ENCODE measurements at regions not wholly inside any gene's neighbourhood (a gene's known extent, or its start where the extent isn't known, plus 50 kb on each side); places are given as distances from the start of the nearest gene placed in this dataset.

- TF ChIP-seq RAD21 (IDR thresholded peaks at IDR 0.05) = no peak
- TF ChIP-seq CTCF (IDR thresholded peaks at IDR 0.05; ENCODE audit: low read depth, low read length, missing input control) = no peak
- no peak for TF ChIP-seq GABPA (IDR thresholded peaks at IDR 0.05 in 1 of 2, conservative IDR thresholded peaks at IDR 0.05 in 1 of 2)
- TF ChIP-seq SP1 (IDR thresholded peaks at IDR 0.05) = no peak
- no peak for TF ChIP-seq FOXA1 (IDR thresholded peaks at IDR 0.05)
- TF ChIP-seq YY1 (IDR thresholded peaks at IDR 0.05) = no peak
- no peak for TF ChIP-seq RXRA (IDR thresholded peaks at IDR 0.05)
- no peak for TF ChIP-seq MAX (IDR thresholded peaks at IDR 0.05)
- TF ChIP-seq ATF3 (IDR thresholded peaks at IDR 0.05) = no peak
- no peak for TF ChIP-seq EGR1 (IDR thresholded peaks at IDR 0.05; ENCODE audit: low read depth in 2 of 2)
- no peak for TF ChIP-seq TAF1 (conservative IDR thresholded peaks at IDR 0.05)
Measured at GRCh38 chr16:19963301-19963700, 78.7 kb upstream of the GPRC5B start.
